ENCODE measurements at regions not wholly inside any gene's neighbourhood (a gene's known extent, or its start where the extent isn't known, plus 50 kb on each side); places are given as distances from the start of the nearest gene placed in this dataset.
A peak's percentile ranks its signal among the peaks of the same experiment; 100 is the strongest.
"Not testable (repeated sequence)": the region's sequence is repeated elsewhere in the genome, so short reads cannot be mapped to it uniquely, and the experiment has no call there.

DNA sequence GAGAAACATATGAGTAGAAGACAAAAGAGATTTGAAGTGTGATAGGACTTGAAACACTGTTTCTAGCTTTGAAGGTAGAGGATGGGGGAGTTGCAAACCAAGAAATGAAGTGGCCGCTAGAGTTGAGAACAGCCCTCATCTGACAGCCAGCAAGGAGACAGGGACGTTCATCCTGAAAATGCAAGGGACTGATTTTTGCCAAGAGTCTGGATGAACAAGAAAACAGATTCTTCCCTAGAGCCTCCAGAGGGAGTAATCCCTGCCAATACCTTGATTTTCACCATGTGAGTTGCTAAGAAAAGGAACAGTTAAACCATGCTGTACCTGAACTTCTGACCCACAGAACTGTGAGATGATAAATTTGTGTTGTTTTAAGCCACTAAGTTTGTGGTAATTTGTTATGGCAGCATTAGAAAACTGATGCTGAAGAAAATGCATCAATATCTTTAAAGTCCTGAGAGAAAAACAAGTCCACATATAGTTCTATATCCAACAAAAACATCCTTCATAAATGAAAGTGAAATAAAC, 154.0 kb upstream of the ADAMTSL1 start:
- TF ChIP-seq, protein P1, sequence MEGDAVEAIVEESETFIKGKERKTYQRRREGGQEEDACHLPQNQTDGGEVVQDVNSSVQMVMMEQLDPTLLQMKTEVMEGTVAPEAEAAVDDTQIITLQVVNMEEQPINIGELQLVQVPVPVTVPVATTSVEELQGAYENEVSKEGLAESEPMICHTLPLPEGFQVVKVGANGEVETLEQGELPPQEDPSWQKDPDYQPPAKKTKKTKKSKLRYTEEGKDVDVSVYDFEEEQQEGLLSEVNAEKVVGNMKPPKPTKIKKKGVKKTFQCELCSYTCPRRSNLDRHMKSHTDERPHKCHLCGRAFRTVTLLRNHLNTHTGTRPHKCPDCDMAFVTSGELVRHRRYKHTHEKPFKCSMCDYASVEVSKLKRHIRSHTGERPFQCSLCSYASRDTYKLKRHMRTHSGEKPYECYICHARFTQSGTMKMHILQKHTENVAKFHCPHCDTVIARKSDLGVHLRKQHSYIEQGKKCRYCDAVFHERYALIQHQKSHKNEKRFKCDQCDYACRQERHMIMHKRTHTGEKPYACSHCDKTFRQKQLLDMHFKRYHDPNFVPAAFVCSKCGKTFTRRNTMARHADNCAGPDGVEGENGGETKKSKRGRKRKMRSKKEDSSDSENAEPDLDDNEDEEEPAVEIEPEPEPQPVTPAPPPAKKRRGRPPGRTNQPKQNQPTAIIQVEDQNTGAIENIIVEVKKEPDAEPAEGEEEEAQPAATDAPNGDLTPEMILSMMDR (IDR thresholded peaks at IDR 0.05) = no peak
- ATAC-seq = no peak
- intact Hi-C loops (cut with DNase I) = no loop called here

GRCh38 chr9:18324928-18325745, 148.8 kb upstream of the ADAMTSL1 start:
- intact Hi-C loops (cut with DNase I) = no loop called here
- DNase-seq (no peak), ATAC-seq (no peak)
- Histone ChIP-seq H3K36me3 (no peaks in the 10 kb centered on the region), H3K27me3 (no peaks in the 10 kb centered on the region), H3K9me3 (no peaks in the 10 kb centered on the region), H3K4me3 (no peak overlapping the region), H3K4me1 (no peaks in the 10 kb centered on the region), H3K27ac (no peak overlapping the region)
- TF ChIP-seq, protein P1 (IDR thresholded peaks at IDR 0.05) = no peak

More for the DNA sequence above, 154.0 kb upstream of the ADAMTSL1 start:
- no peak overlapping the region for H3K4me3 ChIP-seq
- peaks cover 0 to 14% of the 10 kb centered on the region in 2 donors for H3K9me3 ChIP-seq
- H3K27ac ChIP-seq = no peak overlapping the region
- H3K27me3 ChIP-seq = no peaks in the 10 kb centered on the region
- no peak for DNase-seq
- H3K36me3 ChIP-seq = no peaks in the 10 kb centered on the region
- no peaks in the 10 kb centered on the region for H3K4me1 ChIP-seq

DNA sequence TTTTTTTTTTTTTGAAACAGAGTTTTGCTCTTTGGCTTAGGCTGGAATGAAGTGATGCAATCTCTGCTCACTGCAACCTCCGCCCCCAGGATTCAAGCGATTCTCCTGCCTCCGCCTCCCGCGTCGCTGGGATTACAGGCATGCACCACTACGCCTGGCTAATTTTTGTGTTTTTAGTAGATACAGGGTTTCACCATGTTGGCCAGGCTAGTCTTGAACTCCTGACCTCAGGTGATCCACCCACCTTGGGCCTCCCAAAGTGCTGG, 148.3 kb upstream of the ADAMTSL1 start:
- intact Hi-C loops (cut with DNase I); H3K9me3 ChIP-seq; H3K4me1 ChIP-seq; H3K36me3 ChIP-seq; H3K27me3 ChIP-seq; DNase-seq; H3K27ac ChIP-seq; ATAC-seq; H3K4me3 ChIP-seq: not testable (repeated sequence)

DNA sequence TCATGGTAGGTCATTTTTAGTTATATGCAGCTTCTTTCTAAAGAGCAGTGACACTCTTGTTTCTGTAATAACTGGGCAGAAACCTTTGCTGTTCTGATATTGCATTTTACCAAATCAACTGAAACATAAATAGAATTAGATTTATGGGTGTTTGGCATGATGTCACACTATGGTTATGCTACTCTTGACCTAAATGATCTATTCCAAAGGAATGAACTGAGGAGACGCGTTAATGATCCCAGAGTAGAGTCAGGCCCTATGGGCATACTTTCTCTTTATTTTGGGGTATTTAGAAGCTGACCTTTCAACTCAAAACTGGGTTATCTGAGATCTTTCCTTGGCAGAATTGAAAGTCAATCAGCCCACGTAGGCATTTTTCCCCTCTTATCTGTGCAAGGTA, 146.8 kb upstream of the ADAMTSL1 start:
- TF ChIP-seq, protein P1 (IDR thresholded peaks at IDR 0.05) = no peak
- Histone ChIP-seq H3K27me3 (no peaks in the 10 kb centered on the region), H3K4me3 (no peak overlapping the region), H3K27ac (no peak overlapping the region), H3K9me3 (no peaks in the 10 kb centered on the region), H3K36me3 (no peaks in the 10 kb centered on the region), H3K4me1 (no peaks in the 10 kb centered on the region)
- DNase-seq (no peak), ATAC-seq (no peak)
- intact Hi-C loops (cut with DNase I) = no loop called here

- Histone ChIP-seq H3K4me1 (no peaks in the 10 kb centered on the region), H3K9me3 (no peaks in the 10 kb centered on the region), H3K27me3 (no peaks in the 10 kb centered on the region), H3K36me3 (no peaks in the 10 kb centered on the region), H3K4me3 (no peak overlapping the region), H3K27ac (no peak overlapping the region)
- no peak for ATAC-seq
- intact Hi-C loops (cut with DNase I) = no loop called here
- TF ChIP-seq, protein P1 (IDR thresholded peaks at IDR 0.05) = no peak
- DNase-seq = peak in 2 of 4 donors; percentile 26 to 44
Measured at GRCh38 chr9:18330401-18331309, 143.3 kb upstream of the ADAMTSL1 start.

Data from left lung (tissue), 4 donors.